Posterior vena cava (tissue), 2 donors: ENCODE measurements at regions not wholly inside any gene's neighbourhood (a gene's known extent, or its start where the extent isn't known, plus 50 kb on each side); places are given as distances from the start of the nearest gene placed in this dataset.
"Not testable (repeated sequence)": the region's sequence is repeated elsewhere in the genome, so short reads cannot be mapped to it uniquely, and the experiment has no call there.

ENCODE experiments used
- DNase-seq: peaks from one replicate; pipeline ENCODE4 v3.0.0-alpha.2; 2020; ENCODE audit warnings: low spot score
- intact Hi-C, 2 donors: fragments of 100-400 bp; cut with DNase I; formaldehyde crosslinking; loops; one replicate each; pipeline versions ENCODE4 v1.14.1 to v1.14.2; 2022 to 2023
- donor health status: DM: yes; HTN: yes; CAD: no.
- donor health status: DM: yes; HTN: yes; CAD: no.

DNA sequence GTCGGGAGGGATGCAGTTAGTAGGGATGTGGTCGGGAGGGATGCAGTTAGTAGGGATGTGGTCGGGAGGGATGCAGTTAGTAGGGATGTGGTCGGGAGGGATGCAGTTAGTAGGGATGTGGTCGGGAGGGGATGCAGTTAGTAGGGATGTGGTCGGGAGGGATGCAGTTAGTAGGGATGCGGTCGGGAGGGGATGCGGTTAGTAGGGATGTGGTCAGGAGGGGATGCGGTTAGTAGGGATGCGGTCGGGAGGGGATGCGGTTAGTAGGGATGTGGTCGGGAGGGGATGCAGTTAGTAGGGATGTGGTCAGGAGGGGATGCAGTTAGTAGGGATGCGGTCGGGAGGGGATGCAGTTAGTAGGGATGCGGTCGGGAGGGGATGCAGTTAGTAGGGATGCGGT is 96.2 kb downstream of the BDH1 start:
- DNase-seq, intact Hi-C loops: not testable (repeated sequence)

DNA sequence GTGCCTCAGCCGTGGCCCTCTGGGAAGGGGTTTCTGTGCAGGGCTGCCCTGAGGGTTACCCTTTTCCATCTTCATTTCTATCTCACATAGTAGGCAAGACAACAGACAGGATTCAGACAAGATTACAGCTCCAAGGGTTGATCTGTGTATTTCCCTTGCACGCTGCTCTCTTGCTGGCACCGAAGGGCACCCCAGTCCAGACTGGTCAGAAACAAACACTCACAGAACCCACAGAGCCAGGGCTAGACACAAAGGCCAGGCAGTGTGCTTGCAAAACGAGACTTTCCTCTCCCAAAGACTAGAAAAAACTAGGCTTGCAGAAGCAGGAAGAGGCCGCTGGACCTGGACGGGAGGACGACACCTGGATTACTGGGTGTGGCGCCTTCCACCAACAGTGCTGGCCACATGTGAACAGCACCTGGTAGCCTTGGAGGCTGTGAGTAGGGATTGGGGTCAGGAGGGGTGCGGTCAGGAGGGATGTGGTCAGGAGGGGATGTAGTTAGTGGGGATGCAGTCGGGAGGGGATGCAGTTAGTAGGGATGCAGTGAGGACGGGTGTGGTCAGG is 96.8 kb downstream of the BDH1 start:
- intact Hi-C loops = no loop called here
- DNase-seq = no peak

DNA sequence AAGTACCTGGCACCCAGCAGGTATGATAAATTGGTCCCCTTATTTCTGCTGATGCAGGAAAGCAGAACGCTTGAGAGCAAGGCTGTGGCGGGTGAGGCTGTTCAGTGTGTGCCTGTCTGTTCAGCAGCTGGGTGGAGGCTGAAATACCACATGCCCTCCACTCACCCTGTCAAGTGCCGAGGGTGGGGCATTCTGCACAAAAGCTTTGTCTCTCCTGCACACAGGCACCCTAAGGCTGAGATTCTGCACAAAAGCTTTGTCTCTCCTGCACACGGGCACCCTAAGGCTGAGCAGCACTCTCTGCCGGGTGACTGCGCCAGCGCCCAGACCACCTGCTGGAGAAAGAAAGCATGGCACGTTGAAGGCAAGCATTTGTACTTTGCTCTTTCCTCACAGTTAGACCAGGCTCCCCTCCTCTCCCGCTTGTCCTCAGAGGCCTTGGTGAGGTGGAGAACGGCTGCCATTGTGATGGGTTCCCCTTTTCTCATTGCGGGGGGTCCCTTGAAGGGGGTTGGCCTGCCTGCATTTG is 97.5 kb downstream of the BDH1 start:
- intact Hi-C loops = no loop called here
- DNase-seq = no peak

DNA sequence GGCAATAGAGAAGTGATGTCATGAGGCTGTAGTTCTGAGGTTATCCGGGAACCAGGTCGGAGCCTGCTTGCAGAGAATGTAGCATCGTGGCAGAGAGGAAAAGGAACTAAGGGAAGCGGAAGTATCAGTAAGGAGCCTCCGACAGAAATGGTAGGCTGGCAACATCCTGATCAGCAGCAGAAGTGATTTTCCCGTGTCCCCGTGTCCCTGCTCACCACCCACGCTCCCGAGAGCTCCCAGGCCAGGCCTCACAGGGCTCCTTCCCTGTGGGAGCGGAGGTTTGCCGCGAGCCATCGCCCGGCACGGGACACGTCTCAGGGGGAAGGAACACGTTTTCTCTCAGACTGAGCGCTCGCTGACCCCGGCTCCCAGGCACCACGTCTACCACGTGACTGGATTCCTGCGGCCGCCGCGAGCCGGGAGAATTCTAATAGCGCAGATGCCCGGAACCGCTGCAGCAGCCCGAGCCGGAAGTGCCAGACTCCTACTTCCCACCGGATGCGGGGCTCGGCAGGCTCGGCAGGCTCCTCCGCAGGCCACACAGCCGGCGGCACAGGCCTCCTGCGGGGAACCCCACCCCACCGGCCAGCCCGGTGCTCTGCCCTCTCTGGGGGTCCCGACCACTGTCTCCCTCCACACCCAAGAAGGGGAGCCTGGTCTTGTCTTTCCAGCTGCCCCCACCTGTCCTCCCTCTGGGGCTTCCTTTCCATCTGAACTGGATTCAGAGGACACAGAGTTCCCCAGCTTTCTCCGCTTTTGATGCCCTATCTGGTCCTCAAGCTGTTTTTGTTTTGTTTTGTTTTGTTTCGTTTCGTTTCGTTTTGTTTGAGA is 99.3 kb downstream of the BDH1 start:
- intact Hi-C loops = no loop called here
- DNase-seq = peak; percentile 96

DNA sequence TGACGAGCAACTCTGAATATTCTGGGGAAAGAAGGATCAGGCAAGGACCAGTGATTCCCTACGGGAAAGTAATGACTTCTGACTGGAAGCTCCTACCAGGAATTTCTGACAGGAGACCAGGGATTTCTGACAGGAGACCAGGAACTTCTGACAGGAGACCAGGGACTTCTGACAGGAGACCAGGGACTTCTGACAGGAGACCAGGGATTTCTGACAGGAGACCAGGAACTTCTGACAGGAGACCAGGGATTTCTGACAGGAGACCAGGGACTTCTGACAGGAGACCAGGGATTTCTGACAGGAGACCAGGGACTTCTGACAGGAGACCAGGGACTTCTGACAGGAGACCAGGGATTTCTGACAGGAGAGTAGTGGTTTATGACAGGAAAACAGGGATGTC is 100.9 kb downstream of the BDH1 start:
- intact Hi-C loops, DNase-seq: not testable (repeated sequence)

DNA sequence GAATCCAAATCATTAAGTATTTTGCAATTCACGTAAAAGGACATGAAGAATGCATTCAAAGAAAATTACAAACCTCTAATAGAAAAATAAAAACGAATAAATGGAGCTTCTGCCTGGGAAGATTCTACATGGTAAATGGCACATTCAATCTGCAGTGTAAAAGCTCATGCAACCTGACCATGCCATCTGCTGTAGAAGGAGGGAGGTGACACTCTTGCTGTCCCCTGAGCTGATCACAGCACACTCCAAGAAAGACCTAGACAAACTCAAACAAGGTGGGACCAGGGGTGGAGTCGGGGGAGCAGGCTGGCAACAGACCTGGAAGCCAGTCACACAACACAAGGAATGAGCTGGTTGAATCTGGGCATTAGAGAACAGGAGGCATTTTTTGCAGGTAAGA is 101.8 kb downstream of the BDH1 start:
- no peak for DNase-seq
- intact Hi-C loops = no loop called here

DNA sequence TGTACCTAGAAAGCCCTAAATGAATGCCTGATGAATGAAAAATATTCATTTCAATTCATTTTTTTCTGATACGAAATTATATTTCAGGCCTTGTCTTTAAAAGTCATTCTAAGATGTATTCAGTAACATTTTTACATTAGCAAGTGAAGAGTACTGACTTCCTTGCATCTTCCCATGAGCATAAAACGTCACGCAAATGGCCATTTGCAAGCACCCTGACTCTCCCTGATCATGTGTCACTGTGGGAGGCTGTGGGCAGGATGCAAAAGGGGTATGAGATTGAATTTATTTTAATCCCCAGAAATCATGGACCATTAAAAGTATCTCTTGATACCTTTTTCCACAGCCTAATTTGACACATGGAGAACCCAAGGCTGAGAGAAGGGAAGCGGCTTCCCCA is 105.0 kb downstream of the BDH1 start:
- DNase-seq = no peak
- intact Hi-C loops = no loop called here

DNA sequence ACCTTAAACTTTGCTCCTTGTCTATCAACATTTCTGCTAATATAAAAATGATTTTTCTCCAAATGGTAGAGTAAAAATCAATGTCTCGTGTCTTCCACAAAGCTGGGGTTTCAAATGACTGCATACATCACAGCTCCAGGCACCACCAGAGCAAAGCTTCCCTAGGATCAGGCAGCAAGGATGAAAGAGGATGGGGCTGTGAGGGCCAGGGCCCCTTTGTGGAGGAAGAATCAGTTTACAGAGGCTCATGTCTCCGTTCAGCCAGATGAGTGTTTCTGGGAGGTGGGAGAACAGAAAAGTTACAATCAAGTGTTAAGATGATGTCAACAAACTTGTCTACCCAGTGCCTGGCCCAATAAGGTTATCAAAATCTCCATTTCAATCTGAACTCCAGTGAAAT is 105.5 kb downstream of the BDH1 start:
- intact Hi-C loops = no loop called here
- no peak for DNase-seq

DNA sequence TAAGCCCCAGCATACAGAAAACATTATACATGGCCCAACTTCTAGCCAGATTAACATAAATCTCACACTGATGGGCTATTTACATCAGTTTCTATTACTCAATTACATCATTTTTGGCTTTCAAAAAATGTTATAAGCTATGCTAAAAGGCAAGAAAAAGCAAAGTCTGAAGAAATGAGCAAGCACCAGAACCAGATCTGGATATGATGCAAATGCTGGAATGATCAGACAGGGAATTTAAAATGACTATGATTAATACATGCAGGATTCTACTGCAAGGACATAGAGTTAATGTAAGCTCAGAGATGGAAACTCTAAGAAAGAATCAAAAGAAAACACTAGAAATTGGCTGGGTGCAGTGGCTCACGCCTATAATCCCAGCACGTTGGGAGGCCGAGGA is 106.6 kb downstream of the BDH1 start:
- DNase-seq, intact Hi-C loops: not testable (repeated sequence)

DNA sequence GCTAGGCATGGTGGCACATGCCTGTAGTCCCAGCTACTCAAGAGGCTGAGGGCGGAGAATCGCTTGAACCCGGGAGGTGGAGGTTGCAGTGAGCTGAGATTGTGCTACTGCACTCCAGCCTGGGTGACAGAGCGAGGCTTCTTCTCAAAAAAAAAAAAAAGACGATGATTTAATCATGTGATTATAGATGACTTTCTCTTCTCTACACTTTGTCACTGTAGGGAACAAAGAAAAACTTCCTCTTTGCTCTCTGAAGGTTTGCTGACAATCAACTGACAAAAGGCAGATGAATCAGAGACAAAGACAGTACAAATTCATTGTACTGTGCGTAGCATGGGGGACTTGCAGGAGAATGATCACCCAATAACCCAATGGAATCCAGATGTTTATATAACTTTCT is 108.0 kb downstream of the BDH1 start:
- intact Hi-C loops = not testable (repeated sequence)
- DNase-seq = peak; percentile 14

DNA sequence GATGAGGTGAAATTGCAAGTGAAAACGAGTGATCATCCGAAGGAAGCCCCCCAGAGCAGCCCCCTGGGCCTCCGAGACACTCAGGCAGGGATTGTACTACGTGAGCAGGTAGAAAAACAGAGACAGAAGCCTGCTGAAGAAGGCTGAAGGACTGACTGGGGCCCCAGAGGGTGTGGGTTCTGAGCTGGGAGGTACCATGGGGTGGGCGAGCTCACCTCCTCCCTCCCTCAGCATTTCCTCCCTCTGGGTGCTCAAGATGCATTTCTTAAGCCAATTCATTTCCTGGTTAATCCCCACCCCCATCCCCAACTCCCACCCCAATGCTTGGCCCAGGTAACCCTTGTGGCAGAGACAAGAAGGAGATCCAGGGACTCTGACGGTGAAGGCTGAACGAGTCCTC is 108.7 kb downstream of the BDH1 start:
- peak; percentile 13 for DNase-seq
- intact Hi-C loops = no loop called here

DNA sequence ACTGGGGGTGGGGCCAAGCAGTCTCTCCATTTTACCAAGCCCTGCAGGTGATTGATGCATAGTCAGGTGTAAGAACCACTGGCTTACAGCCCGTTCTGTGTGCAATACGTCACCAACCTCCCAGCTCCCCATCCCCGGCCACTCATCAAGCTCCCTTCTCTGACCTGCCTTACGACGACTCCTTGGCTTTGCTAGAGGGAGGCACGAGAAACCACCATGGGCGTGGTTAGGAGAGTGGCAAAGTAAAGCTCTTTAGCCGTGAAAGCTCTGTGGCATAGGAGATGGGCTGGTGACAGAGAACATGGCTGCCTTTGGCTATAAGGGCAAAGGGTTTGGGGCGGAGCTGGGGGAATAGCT is 109.1 kb downstream of the BDH1 start:
- intact Hi-C loops = no loop called here
- peak; percentile 43 for DNase-seq

DNA sequence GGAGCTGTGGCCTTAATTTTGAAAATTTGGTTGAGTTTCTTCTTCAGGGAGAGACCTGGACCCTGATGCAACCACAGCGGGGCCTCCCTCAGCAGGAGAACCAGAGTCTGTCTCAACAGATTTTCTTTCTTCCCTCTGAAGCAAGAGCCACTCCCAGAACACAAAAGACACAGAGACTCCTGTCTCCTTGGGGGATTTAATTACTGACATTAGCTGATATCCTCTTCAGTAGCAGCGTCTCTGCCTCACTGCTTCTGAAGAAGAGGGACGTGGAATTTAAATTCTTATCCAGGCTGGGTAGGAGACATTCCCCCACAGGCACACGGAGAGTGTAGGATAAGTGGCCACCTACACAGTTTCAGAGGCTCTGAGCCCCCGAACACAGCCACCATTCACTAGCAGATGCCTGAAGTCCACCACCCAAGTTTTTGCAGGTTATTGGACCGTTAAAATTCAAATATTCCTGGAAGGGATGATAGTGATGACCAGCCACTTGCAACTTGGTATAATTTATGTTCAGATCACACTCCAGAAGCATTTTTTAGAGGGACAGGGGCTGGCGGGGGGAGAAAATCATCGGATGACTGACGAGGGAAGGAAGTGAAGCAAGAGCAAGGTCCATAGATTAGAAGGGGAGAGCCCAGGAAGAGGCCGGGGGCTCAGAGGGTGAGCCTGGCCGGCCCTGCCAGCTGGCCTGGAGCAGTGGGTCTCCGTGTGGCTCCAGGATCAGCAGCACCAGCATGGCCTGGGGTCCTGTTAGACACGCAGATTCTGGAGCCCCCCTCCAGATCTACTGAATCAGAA is 109.7 kb downstream of the BDH1 start:
- DNase-seq = peak; percentile 43
- intact Hi-C loops = no loop called here

DNA sequence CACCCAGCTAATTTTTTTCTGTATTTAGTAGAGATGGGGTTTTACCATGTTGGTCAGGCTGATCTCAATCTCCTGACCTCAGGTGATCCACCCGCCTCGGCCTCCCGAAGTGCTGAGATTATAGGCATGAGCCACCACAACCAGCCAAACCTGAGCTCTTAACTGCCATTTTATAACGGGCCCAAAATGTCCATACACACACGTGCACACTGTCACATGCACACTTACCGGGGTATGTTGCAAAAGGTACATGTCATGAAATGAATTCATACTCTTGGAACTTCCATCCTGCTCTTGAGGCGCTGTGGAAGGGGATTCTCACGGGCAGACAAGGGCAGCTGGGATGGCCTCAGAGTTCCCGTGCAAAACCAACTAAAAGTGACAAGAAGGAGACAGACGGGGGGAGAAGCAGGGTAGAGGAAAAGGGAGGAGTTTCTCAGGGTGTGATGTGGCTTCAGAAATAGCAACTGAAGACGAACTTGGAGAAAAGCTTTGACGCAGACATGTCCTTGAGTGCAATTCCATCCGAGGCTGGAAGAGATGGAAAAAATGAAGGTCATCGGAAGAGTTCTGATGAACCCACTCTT is 110.9 kb downstream of the BDH1 start:
- peak; percentile 12 for DNase-seq
- intact Hi-C loops = no loop called here

DNA sequence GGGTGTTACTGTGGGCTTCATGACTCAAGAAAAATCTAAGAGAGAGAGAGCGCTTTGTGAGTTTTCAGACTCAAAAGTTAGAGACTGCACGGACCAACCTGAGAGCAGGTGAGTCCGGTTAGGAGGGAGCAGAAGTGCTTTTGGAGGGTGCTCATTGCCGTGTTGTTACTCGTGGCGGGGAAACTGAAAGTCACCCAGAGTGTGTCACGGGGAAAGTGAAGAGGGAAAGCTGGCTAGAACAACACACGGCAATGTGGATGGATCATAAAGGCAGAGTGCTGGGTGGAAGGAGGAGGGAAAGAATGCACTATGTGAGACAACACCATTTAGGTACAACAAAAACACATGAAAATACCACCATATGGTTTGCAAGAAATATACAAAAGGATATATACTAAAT is 112.3 kb downstream of the BDH1 start:
- DNase-seq = no peak
- intact Hi-C loops = no loop called here

DNA sequence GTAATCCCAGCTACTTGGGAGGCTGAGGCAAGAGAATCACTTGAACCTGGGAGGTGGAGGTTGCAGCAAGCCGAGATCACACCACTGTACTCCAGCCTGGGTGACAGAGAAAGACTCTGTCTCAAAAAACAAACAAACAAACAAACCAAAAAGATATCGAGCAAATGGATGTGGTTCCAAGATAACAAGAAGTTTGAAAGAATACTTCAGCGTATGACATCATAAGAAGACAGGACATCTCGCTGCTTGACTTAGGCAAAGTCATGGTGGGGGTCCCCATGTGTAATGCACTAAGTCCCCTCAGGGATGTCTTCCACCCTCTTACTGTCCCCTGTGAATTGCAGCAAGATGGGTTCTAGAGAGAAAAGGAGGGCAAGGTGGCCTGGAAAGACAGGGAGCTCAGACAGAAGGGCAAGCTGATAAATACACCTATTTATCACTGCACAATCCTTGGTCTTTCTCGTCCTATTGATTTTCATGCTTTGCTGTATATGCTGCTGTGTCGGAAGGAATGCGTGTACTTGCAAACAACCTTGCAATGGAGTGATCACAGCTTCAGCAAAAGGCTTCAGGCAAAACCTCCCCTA is 115.0 kb downstream of the BDH1 start:
- intact Hi-C loops = no loop called here
- DNase-seq = peak; percentile 31

DNA sequence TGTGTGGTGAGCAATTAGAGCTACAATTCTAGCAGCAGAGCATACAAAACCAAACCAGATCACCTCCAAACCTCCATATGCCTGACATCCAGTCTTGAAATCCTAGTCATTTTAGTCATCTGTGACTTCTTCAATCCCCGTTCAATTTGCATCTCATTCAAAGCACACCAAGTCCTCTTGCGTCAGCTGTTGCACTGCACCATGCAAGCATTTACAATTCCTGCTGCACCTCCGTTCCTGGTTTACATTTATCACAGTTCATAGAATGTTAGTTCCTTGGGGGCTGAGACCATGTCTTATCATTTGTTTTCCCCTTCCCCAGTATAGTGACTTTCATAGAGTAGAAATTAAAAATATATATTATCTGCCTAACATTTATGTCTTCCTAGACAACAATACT is 116.9 kb downstream of the BDH1 start:
- intact Hi-C loops = no loop called here
- no peak for DNase-seq

DNA sequence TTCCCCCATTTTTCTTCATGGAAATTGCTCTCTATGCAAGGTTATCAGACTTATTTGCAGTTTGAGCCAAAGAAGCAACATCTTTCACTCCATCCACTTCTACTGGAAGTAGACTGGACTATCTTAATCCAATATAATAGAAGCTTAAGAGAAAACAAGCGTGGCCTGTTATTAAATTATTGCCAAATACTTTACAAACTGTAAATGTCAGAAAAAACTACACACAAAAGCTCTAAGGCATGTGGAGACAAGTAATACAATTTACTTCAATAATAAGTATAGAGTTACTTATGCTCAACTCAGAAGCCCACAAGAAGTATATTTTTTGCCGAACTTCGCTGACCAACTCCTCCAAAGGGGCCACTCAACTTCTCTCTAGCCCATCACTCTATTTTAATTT is 120.3 kb downstream of the BDH1 start:
- intact Hi-C loops = no loop called here
- DNase-seq = no peak

DNA sequence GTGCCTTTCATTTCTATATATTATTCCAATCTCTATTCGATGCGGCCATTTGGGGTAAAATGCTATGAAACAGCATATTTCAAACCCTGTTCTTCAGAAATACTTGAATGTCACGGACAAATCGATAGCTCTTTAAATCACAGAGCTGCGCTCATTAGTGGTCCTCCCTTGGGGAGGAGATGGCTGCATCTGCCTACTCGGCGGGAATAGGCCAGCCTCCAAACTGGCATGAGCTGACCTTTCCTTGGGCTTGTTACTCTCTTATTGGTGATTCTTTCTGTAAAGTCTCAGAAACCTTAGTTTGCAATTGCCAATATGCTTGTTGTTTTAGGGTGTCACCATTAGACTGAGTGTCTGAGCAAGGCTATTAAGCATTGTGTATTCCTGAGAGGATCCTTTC is 120.9 kb downstream of the BDH1 start:
- no peak for DNase-seq
- intact Hi-C loops = no loop called here
